Breast epithelium (tissue), 4 donors: ENCODE measurements at regions not wholly inside any gene's neighbourhood (a gene's known extent, or its start where the extent isn't known, plus 50 kb on each side); places are given as distances from the start of the nearest gene placed in this dataset.

Experiments used
- DNase-seq, 2 donors: peaks; one replicate each; pipeline ENCODE4 v3.0.0-alpha.2; 2019; ENCODE audit warnings: low spot score in 2 of 2
- H3K27ac ChIP-seq, 2 donors: fragments of 200-600 bp; sonication (generic) in 1 of 2; one replicate each; pipeline ENCODE4 v1.5.1; 2016 to 2019; ENCODE audit warnings: mild to moderate bottlenecking in 1 of 2
- H3K27me3 ChIP-seq, 2 donors: fragments of 200-600 bp; sonication (generic) in 1 of 2; one replicate each; pipeline versions ENCODE4 v1.5.1 to v1.6.0; 2017 to 2019; ENCODE audit warnings: control low read depth in 1 of 2, mild to moderate bottlenecking in 1 of 2
- H3K36me3 ChIP-seq: fragments of 200-600 bp; one replicate; pipeline ENCODE4 v1.5.1; 2019
- H3K4me1 ChIP-seq, 2 donors: fragments of 200-600 bp; sonication (generic); one replicate each; pipeline ENCODE4 v1.5.1; 2016 to 2019; ENCODE audit warnings: control low read depth in 1 of 2
- H3K4me3 ChIP-seq, 3 donors: fragments of 200-600 bp; sonication (generic); 1 replicate in 2 of 3; 2 replicates in 1 of 3; pipeline ENCODE4 v1.5.1; 2016 to 2019; ENCODE audit warnings: mild to moderate bottlenecking in 3 of 3, moderate library complexity in 2 of 3
- H3K9me3 ChIP-seq, 2 donors: fragments of 200-600 bp; sonication (generic) in 1 of 2; one replicate each; pipeline ENCODE4 v1.5.1; 2016 to 2019; ENCODE audit warnings: control low read depth in 1 of 2
- POLR2A ChIP-seq: fragments of 450-650 bp; IDR thresholded peaks from one replicate; pipeline ENCODE4 v1.6.1; 2016; ENCODE audit warnings: antibody characterized with exemption, mild to moderate bottlenecking, moderate library complexity
- POLR2AphosphoS5 ChIP-seq, 3 donors: sonication (generic); formaldehyde crosslinking; IDR thresholded peaks; one replicate each; pipeline ENCODE4 v1.6.1; 2017; ENCODE audit warnings: antibody characterized with exemption in 3 of 3
- intact Hi-C: fragments of 100-400 bp; cut with DNase I; formaldehyde crosslinking; loops from one replicate; pipeline ENCODE4 v1.15.1; 2023; ENCODE audit warnings: low total_unique reads
- TF ChIP-seq, protein P1 (sequence below), 3 donors: fragments of 450-650 bp; IDR thresholded peaks; one replicate each; pipeline ENCODE4 v1.5.1; 2016 to 2017; ENCODE audit warnings: antibody characterized with exemption in 3 of 3, mild to moderate bottlenecking in 3 of 3, moderate library complexity in 3 of 3

DNA sequence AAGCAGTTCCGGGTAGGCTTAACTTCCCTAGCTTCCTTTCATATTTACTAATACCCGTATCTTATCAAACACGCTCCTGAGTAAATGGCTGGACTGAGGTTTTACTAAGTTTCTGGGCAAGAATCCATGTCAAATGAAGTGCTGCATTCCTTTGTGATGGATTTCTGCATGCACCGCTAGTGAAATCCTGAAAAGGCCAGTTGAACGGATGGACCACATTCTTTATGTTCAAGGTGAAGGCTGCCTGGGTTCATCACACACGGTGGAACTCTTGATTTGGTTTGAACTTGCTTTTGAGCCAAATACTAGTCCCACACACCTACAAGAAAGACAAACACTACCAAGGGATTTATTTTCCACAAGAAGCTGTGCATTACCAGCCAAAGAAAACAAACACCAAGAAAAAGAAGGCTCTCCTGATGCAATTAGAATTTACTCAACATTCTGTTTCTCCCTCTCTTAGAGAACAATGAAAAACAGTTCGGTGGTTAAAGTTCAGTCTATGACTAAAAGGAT, 255.0 kb upstream of the SEMA3C start:
- H3K27ac ChIP-seq, result no peak overlapping the region
- no peaks in the 10 kb centered on the region for H3K9me3 ChIP-seq
- no peaks in the 10 kb centered on the region for H3K36me3 ChIP-seq
- H3K4me3 ChIP-seq, result no peak overlapping the region
- TF ChIP-seq POLR2AphosphoS5 (IDR thresholded peaks at IDR 0.05) (no peak), POLR2A (no peak)
- TF ChIP-seq, protein P1, sequence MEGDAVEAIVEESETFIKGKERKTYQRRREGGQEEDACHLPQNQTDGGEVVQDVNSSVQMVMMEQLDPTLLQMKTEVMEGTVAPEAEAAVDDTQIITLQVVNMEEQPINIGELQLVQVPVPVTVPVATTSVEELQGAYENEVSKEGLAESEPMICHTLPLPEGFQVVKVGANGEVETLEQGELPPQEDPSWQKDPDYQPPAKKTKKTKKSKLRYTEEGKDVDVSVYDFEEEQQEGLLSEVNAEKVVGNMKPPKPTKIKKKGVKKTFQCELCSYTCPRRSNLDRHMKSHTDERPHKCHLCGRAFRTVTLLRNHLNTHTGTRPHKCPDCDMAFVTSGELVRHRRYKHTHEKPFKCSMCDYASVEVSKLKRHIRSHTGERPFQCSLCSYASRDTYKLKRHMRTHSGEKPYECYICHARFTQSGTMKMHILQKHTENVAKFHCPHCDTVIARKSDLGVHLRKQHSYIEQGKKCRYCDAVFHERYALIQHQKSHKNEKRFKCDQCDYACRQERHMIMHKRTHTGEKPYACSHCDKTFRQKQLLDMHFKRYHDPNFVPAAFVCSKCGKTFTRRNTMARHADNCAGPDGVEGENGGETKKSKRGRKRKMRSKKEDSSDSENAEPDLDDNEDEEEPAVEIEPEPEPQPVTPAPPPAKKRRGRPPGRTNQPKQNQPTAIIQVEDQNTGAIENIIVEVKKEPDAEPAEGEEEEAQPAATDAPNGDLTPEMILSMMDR (IDR thresholded peaks at IDR 0.05), result no peak
- no peak for DNase-seq
- intact Hi-C loops, result no loop called here
- no peaks in the 10 kb centered on the region for H3K27me3 ChIP-seq
- no peaks in the 10 kb centered on the region for H3K4me1 ChIP-seq

DNA sequence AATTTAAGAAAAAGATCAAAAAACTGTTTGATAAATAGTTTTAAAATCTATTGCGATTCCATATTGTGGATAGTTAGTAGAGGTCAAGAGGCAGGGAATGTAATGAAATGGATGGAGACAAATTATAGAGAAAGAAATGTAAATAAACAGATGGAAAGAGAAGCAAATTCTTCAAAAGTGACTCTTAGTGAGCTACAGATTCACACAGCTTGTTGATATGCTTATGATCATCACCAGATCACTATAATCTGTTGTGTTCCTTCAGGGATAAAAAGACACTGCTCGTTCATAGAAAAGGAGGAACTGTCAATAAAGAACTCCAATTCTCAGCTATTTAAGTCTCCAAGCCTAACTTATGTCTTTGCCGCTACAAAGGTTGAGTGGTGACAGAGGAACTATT, 251.4 kb upstream of the SEMA3C start:
- intact Hi-C loops, result no loop called here
- H3K9me3 ChIP-seq, result no peaks in the 10 kb centered on the region
- H3K27me3 ChIP-seq, result no peaks in the 10 kb centered on the region
- no peak for TF ChIP-seq POLR2AphosphoS5 (IDR thresholded peaks at IDR 0.05)
- TF ChIP-seq, protein P1 (IDR thresholded peaks at IDR 0.05), result no peak
- TF ChIP-seq POLR2A, result no peak
- H3K36me3 ChIP-seq, result no peaks in the 10 kb centered on the region
- no peaks in the 10 kb centered on the region for H3K4me1 ChIP-seq
- no peak overlapping the region for H3K4me3 ChIP-seq
- no peak for DNase-seq
- H3K27ac ChIP-seq, result no peak overlapping the region

DNA sequence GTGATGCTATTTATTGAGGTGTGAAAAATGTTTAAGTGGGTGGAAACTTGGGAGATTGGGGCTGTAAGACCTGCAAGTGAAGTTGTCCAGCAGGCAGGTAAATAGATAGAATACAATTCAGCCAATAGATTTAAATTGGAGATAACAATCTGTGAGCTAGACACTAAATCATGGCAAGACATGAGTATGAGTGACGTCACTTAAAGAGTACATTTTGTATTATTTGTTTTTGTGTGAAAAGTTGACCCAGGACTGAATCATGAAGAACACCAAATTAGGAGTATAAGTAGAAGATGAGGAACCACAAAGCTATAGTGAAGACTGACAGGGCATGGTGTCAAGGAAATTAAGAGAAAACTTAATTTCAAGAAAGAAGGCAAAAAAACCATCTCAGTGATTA, 249.1 kb upstream of the SEMA3C start:
- intact Hi-C loops, result no loop called here
- no peak for DNase-seq
- no peak for TF ChIP-seq POLR2AphosphoS5 (IDR thresholded peaks at IDR 0.05)
- no peak for TF ChIP-seq POLR2A
- TF ChIP-seq, protein P1 (IDR thresholded peaks at IDR 0.05), result no peak
- H3K9me3 ChIP-seq, result no peaks in the 10 kb centered on the region
- no peaks in the 10 kb centered on the region for H3K27me3 ChIP-seq
- no peaks in the 10 kb centered on the region for H3K36me3 ChIP-seq
- no peak overlapping the region for H3K4me3 ChIP-seq
- H3K4me1 ChIP-seq, result no peaks in the 10 kb centered on the region
- H3K27ac ChIP-seq, result no peak overlapping the region

DNA sequence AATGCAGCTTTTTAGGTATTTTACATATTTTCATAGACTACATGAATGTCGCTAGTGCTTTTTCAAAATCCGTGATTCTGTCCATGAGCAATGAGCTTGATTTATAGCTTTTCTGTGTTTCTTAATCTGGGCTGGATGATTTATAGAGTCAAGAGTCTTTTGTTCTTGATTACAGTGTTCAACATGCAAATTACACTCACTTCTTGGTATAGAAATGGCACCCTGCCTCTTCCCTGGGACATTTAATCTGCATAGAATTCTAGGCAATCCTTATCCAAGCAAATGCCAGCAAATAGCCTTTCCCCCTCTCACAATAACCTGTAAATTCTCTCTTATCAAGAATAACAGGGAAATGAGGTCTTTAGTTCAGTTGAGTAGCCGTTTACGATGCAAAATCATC, 246.2 kb upstream of the SEMA3C start:
- H3K27ac ChIP-seq, result no peak overlapping the region
- intact Hi-C loops, result no loop called here
- DNase-seq, result no peak
- no peak overlapping the region for H3K4me3 ChIP-seq
- no peaks in the 10 kb centered on the region for H3K4me1 ChIP-seq
- no peaks in the 10 kb centered on the region for H3K27me3 ChIP-seq
- H3K36me3 ChIP-seq, result no peaks in the 10 kb centered on the region
- no peaks in the 10 kb centered on the region for H3K9me3 ChIP-seq
- TF ChIP-seq POLR2AphosphoS5 (IDR thresholded peaks at IDR 0.05), result no peak
- TF ChIP-seq, protein P1 (IDR thresholded peaks at IDR 0.05), result no peak
- no peak for TF ChIP-seq POLR2A

DNA sequence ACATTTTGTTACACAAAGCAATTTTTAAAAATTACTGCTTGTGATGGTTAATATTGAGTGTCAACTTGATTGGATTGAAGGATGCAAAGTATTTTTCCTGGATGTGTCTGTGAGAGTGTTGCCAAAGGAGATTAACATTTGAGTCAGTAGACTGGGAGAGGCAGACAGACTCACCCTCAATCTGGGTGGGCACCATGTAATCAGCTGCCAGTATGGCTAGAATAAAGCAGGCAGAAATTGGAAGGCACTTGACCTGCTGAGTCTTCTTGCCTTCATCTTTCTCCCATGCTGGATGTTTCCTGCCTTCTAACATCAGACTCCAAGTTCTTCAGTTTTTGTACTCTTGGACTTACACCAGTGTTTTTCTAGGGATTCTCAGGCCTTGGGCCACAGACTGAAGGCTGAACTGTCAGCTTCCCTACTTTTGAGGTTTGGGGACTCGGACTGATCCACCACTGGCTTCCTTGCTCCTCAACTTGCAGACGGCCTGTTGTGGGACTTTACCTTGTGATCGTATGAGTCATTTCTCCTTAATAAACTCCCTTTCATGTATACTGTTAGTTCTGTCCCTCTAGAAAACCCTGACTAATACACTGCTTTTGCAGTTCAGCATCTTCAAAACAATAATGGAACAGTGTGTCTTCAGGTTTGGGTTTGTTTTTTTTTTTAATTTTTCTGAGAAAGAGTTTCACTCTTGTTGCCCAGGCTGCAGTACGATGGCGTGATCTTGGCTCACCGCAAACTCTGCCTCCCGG, 244.1 kb upstream of the SEMA3C start:
- TF ChIP-seq, protein P1 (IDR thresholded peaks at IDR 0.05), result no peak
- no peak for TF ChIP-seq POLR2A
- no peak for TF ChIP-seq POLR2AphosphoS5 (IDR thresholded peaks at IDR 0.05)
- no peaks in the 10 kb centered on the region for H3K36me3 ChIP-seq
- no peaks in the 10 kb centered on the region for H3K9me3 ChIP-seq
- no peak overlapping the region for H3K27ac ChIP-seq
- no peaks in the 10 kb centered on the region for H3K27me3 ChIP-seq
- DNase-seq, result no peak
- H3K4me1 ChIP-seq, result no peaks in the 10 kb centered on the region
- intact Hi-C loops, result no loop called here
- H3K4me3 ChIP-seq, result no peak overlapping the region
